Left renal pelvis (tissue), 4 donors: ENCODE measurements at regions not wholly inside any gene's neighbourhood (a gene's known extent, or its start where the extent isn't known, plus 50 kb on each side); places are given as distances from the start of the nearest gene placed in this dataset.

Source experiments
- DNase-seq, 4 donors: peaks; one replicate each; pipeline ENCODE4 v3.0.0-alpha.2; 2013; ENCODE audit warnings: low read depth in 4 of 4, low spot score in 3 of 4

DNA sequence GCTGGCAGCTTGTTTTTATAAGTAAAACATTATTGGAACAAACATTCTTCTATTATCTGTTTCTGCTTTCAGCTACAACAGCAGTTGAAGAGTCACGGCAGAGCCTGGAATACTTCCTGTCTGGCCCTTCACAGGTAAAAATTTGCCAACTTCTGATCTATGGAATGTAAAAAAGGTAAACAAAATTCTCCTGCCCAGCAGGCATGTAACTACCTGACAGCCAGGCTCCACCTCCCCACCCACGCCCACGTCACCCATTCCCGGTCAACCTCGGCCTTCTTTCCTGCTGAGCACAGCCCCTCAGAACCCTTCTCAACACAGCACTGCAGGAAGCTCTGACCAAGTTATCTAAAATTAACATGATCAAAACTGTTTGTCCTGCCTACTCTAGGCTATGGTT lies 166.0 kb downstream of the DLL1 start:
- DNase-seq, result no peak

DNA sequence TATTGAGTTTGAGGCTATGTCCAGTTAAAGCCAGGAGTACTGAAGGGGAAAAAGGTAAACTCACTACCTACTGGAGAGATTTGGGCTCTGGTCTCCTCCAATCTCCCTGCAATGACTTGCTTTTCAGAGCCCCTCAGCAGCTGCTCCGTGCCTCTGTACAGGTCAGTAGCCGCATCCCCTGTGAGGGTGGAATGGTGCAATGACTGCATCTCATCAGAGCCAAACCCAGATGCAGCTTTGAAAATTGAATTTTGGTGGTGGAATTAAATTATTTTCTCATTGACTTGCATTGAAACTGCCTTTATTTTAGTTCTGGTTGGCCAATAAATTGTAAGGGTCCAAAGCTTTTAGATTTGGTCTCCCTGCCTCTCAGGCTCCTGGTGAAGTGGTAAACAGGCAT lies 166.7 kb downstream of the DLL1 start:
- DNase-seq, result no peak

DNA sequence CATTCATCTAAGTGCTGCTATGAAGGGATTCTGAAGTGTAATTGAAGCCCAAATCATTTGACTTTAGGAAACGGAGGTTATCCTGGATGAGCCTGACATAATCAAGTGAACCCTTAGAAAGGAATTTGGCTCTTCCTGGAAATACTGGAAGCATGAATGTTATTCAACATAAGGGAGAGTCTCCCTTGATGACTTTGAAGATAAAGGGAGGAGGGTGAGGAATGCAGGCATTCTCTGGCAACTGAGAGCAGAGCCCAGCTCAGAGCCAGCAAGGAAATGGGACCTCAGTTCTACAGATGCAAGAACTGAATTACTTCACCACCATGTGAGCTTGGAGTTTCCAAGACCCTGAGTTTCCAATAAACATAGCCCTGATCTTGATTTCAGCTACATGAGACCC lies 168.2 kb downstream of the DLL1 start:
- DNase-seq, result no peak

DNA sequence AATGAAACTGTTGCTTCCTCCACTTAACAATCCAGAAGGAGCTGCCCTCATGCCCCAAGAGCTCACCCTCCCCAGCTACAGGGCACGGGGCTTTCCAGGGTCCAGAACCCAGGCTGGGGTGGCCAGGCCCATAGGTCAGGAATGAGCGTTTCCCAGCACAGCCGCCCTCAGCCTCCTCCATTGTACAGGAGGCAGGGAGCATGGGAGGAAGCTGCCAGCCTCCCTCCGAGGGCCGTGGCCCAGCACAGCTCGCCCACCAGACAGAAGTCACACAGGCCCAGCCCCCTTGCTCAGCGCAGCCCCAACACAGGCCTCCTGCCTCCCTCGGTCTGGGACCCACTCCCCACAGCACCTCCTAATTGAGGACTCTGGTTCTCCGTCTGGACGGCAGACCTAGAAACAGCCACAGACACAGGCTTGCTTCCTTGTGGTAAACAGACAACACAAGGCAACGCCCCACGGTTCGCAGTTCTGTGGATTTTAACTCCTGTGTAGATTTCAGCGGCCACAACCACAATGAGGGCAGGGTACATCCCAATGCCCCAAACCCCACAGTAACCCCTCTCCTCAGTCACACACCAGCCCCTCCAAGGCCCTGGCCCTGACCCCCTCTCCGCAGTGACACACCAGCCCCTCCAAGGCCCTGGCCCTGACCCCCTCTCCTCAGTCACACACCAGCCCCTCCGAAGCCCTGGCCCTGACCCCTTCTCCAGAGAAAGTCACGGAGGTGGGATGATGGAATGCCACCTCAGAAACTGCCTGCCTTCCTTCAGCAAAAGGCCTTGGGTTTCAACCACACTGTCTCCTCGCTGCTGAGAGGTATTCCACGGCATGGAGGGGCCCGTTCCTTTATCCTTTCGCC lies 173.5 kb downstream of the DLL1 start:
- no peak for DNase-seq

DNA sequence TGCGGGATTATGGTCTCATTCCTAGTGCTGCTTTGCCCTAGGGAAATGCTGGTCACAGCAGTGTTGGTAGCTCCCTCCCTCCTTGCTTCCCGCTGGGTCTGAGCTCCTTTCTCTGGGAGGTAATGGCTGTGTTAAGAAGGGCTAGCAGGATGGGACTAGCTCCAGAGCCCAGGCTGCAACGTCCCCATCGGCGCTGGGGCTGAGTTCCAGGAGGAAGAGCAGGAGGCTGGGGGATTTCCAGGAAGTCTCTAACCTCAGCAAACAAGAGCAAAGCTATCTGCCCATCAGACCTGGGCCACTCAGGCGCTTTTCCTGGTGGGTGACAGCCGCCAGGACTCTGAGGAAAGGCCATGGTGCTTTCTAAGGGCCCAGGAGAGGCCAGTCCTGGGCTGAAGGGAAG lies 174.2 kb downstream of the DLL1 start:
- no peak for DNase-seq

DNA sequence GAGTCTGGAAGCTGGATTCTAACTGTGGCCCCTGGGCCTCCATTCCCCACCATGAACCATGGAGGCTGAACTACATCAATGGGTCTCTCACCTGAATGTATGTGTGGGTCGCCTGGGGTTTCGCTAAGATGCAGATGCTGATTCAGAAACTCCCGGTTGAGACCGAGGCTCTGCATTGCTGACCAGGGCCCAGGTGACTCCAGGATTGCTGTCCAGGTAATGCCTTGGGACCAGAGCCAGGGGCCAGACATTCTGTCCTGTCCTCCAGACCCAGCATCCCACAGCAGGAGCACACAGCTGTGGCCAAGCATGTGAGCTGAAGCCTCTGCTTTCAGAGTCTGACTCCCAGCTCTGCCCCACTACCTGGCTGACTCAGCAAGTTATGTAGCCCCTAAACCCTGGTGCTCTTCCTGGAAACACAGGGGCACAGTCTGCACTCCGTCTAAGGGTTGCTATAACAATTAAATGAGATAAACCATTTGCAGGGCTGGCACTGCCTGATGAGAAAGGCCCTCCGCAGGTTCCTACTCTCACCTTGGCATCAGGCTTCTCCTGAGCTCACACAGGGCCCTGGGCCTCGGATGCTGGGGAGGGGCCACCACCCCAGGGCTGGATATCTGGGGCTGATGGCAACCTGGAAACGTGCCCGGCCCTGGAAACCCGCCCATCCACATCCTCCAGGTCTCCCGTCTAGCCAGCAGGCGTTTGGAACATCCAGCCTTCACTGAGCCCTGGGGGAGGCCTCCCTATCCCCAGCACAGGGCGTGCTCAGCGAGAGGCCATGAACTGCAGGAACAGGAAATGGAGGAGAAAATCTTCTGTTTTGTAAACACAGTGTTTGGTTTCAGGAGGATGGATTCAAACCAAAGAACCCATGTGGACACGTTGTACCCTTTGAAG lies 175.7 kb downstream of the DLL1 start:
- DNase-seq, result no peak

DNA sequence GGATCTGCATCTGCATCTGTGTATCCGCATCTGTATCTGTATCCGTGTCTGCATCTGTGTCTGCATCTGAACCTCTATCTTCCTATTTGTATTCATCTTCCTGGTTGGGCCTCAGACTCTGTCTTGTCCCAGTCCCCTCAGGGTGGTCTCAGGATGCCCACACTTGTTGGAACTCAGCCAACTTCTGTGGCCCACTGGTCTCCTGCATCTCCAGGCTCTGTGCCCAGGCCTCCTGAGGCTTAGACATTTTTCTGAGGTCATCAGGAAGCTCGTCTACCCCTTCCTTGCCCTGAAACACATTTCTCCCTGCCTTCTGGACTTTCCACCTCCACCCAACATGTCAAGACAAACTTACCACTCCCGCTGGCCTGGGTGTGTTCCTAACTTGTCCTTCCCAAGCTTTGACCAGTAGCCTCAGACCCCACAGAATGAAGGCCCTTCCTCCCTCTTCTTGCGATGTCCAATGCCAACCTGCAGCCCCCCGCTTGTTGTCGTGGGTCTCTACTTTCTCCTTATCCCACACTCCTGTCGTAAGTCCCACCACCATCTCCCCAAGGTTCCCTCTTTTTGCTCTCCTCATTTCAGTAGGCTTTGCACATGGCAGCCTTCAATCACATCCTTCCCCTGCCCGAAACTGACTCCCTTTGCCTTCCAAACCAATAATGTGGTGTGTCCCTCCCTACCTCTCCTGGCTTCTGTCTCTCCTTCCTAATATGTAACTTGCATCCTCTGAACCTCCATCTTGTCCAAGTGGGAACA lies 176.5 kb downstream of the DLL1 start:
- no peak for DNase-seq

DNA sequence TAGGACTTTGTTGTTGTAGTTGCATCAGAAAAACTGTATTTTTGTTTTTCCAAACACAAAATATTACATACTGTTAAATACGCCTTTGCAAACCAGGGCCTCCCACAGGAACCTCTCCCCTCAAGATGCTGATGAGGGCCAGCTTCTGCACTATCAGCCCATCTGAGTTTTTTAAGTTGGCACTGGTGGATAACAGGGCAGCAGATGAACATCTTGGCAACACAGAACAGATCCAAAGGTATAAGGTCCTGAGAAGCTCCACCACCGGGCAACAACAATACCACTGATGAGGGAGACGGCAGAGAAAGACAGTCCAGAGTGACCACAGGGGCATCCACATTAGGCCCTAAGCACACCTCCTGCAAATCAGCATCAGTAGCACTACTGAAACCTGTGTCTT lies 177.7 kb downstream of the DLL1 start:
- DNase-seq, result no peak

DNA sequence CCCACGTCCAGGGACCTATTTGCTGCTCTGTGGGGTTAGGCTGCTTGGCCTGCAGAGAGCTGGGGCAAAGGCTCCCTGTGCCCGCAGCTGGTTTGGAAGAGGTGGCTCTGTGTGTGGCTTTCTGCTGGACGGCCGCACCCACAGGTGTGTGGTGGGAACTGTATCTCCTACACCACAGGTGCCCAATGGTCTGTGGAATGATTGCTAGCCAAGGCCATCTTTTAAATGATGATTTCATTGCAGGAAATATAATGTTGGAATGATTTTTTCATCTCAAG lies 178.4 kb downstream of the DLL1 start:
- DNase-seq, result no peak

DNA sequence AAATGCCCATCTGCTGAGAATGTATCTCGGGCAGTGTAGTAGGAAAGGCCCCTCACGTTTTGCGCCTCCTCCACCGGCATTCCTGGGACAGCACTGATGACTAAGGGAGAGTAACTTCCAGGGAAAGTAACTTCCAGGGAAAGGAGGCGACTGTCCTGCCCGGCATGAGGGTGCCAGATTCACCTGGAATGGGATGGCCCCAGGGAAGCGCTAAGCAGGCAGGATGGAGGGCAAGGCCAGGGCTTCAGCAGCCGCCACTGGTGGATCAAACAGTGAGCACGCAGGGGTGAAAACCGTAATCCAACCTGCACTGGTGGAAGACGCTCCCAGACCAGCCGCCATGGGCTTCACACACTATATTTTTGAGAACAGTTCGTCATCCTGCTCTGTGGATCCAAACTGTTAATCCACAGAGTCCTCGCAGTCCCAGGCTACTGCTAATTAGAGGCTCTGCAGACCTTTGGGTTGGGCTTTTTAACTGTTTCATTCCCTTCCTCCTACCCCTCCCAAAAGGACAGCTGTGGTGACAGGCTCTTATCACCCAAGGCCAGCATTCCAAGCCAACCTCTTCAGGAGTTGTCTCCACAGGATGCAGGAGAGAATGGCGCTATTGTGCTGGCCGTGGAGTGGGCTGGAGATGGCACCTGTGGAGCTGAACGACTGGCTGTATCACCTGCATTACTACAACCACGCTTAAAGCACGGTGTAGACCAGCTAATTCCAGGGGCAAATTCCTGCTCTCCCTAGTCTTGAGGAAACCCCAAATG lies 178.9 kb downstream of the DLL1 start:
- DNase-seq, result no peak

DNA sequence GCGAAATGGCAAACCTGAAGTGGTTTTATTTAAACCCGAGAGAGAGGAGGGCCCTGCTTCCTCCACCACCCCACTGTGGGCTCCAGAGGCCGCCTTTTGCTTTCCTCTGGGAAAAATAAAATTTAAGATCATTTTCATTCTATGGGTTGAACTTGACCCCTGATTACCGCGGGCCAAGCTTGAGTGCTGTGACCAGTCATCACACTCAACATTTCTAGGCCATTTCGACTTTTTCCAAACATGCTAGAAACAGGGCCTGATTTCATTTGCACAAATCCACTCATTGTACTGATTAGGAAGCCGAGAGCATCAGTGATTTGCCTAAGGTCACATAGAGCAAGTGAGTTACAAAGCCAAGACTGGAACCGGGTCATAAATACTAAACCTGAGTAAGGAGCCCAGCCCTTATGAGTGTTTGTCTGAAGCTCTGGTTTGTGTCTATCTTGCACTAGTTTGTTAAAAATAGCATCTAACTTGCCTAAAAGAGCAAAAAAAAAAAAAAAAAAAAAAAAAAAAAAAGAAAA lies 179.7 kb downstream of the DLL1 start:
- DNase-seq, result no peak

DNA sequence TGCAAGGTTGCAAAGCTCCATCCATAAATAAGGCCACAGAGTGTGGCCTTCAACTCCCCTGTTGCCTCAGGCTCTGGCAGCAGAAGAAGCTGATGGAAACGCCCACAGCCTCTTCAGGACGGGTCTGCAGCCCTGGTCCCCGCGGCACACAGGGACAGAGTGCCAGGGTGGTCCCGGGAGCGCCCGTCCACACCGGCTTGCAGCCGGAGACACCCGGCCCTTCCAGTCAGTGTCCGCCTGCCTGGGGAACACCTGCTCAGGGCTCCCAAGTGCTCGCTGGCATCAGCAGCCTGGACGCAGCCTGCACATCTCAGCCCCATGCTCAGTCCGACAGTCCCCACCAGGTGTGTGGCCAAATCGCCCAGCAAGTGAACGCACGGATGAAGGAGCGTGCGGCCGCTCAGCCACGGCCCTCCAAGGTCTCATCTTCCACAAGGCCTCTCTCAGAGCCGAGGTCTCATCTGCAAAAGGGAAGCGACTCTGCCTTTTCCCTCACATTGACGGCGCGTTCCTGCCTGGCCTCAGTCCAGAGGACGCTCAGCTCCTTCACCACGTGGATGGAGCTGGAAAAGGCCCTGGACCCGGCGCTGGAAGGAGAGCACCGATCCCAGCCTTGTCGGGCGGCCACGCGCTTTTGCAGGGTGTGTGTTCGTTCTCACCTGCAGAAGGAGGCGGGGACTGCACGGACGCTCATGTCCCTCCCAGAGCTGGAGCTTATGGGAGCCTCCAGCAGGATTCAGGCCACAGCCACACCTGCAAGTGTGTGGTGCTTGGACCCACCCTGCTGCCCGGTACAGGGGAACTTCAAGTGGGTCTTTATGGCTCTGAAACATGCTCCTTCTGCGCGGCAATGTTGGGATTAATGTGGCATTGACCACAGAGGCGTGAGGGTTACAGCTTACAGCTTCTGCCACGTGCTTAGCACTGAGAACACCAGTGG lies 180.4 kb downstream of the DLL1 start:
- no peak for DNase-seq

DNA sequence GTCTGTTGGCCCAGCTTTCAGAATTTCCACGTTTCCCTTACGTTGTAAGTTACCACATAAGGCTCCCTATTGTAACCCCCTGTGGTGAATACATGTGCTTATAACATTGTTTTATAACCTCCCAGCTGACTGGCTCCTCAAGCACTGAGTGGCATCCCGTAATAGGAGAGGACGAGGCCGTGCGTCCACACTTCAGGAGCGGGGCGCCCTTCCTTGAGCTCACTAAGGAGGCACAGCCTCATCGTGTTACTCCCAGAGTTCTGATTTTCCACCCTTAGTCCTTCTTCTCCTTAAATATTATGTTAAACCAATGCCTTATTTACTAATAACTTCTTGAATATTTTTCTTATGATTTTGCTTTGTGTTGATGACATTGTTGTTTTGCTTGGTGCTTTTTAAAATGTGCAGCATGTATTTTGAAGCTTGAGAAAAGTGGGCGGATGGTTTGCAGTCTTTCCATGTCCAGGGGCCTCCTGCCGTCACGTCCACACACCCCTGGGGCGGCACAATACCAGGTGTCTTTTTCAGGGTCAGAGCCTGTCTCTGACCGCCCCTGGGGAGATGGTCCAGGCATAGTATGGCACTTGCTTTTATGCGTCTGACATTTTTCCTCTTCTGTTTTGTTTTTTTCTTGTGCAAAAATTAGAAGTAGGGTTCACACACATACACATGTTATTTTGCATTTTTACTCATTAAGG lies 181.8 kb downstream of the DLL1 start:
- DNase-seq, result no peak

DNA sequence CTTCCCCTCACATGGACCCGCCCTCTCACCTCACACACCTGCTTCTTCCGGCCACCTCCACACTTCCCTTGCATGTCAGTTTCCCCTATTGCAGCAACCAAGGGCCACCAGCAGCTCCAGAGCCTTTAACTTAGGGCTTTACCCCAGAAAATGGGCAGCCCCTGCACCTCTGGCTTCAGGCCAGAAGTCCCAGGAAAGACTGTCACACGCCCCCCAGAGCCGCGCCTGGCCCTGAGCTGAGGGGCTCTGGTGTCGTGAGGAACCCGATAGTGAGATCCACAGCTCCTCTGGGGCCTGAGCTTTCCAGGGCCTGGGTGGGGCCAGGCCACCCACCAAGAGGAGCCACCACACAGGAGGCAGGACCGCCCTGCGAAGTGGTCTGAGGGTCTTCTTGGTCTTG lies 182.4 kb downstream of the DLL1 start:
- DNase-seq, result no peak

DNA sequence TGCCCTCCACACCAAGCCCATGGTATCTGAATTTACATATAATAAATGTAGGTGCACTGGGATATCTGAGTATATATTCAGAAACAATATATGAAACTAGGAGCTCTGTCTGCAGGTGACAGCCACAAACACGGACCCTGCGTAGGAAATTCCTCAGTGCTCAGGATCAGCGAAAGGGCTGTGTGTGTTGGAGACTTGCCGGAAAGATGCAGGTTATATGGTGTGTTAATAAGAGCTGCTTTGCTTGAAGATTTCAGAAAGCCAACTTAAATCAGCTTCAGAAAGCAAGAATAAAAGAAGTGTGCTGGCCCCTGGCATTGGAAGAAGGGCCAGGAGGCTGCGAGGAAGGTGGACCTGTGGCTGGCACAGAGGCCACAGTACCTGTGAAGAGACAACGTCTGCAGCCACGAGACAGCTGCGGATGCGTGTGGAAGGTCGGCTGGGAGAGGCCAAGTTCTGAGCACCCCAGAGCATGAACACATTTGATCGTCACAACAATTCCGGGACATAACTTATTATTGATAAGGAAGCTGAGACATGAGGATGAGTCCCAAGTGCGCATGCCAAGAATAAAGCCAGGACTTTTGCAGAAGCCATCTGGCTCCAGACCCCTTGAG lies 183.2 kb downstream of the DLL1 start:
- DNase-seq, result no peak

DNA sequence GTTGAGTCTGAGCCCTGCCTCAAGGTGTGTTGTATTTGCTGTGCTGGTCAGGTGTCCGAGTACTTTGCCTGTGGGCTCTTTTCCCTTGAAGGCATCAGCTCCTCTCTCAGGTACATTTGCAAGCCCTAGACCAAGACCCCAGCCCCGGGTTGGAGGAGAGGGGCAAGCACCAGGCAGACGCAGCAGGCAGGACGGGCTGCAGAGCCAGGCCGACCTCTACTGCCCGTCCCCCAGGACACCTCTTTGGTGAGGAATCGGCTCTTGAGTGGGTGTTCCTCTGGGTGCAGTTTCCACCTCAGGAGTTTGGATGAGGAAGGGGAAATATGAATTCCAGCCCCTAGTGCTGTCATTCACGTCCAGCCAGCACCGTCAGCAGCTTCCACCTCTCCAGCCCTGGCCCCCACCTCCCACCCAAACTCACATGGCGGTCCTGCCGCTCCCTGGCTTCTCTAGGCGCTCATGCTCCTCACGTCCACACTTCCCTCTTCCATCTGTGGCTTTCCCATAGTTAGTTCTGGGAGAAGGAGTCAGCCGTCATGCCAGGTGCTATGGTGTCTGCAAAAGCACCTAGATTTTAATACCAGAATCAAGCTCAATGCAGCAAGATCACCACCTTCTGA lies 183.9 kb downstream of the DLL1 start:
- no peak for DNase-seq

DNA sequence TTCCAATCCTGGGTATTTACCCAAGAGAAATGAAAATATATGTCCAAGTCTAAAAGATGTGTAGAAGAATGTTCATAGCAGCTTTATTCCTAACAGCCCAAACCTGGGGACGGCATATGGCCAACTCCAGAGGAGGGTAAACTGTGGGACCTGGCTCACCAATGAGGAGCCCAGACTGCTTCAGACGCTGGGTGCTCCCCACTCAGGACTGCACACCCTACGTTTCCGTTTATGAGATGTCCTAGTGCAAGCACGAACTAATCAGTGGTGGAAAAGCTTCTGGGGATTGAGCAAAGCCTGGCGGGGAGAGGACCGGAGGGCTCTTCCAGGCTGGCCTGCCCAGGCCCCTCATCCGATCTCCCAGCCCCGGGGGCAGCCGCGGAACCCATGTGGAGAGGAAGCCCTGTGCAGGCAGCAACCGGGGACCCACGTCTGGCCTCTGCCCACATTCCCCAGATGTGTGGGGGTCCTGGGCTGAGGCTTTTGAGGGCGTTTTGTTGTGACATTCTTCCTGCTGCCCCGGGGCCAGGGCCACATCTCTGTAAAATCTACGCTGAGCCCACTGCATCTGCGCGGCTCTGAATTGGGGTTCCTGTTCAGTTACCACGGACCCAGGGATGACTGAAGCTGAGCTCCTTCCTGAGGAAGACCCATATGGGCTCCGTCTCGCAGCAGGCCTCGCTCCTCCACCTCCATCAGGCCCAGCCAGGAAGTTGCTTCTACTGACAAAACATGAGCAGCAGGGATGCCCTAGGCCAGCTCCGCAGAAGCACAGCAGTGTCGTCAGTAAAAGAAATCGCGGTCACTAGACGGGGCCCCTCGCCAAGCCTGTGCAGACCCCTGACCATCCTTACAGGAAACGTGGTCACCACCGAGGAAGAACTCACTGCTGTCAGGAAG lies 188.0 kb downstream of the DLL1 start:
- no peak for DNase-seq
